Motor neuron (in vitro differentiated cells): ENCODE measurements at regions not wholly inside any gene's neighbourhood (a gene's known extent, or its start where the extent isn't known, plus 50 kb on each side); places are given as distances from the start of the nearest gene placed in this dataset.

Experiments
- ATAC-seq, 8 experiments: fragments of 200-7000 bp; cut with Tn5 transposase; replicated peaks in 6 of 8; 2 replicates each; pipeline ENCODE4 v1.8.0; 2021; ENCODE audit warnings: mild to moderate bottlenecking in 8 of 8, moderate library complexity in 8 of 8
- H3K27ac ChIP-seq, 2 donors: fragments of 250-450 bp; sonication (Bioruptor Pico); 2 replicates each; pipeline ENCODE4 v1.9.0; 2021; ENCODE audit warnings: antibody characterized with exemption in 2 of 2, mild to moderate bottlenecking in 2 of 2, moderate library complexity in 1 of 2
- H3K4me1 ChIP-seq, 2 donors: fragments of 250-450 bp; sonication (Bioruptor Pico); replicated peaks in 1 of 2; 2 replicates each; pipeline ENCODE4 v1.6.1; 2021; ENCODE audit warnings: antibody characterized with exemption in 2 of 2, mild to moderate bottlenecking in 2 of 2, moderate library complexity in 1 of 2
- H3K4me3 ChIP-seq, 5 donors: fragments of 250-450 bp; sonication (Bioruptor Pico); 2 replicates each; pipeline ENCODE4 v1.9.0; 2021; ENCODE audit warnings: antibody characterized with exemption in 5 of 5, mild to moderate bottlenecking in 5 of 5, moderate library complexity in 4 of 5
- WGBS, 10 experiments: fragments of 450-650 bp; shearing (Covaris generic); methylation state at CpG; one replicate each; pipeline ENCODE4 v1.0.0; 2022; 5-methylcytosine and 5-hydroxymethylcytosine counted together
- in situ Hi-C, 9 experiments: fragments of 400-800 bp; cut with MboI; loops; one replicate each; pipeline ENCODE4 v1.15.0; 2021; ENCODE audit warnings: low sequenced_read_pairs in 9 of 9, low pct_unique_long_range_greater_than_20kb in 2 of 9; ENCODE audit not compliant: unreplicated experiment in 9 of 9

DNA sequence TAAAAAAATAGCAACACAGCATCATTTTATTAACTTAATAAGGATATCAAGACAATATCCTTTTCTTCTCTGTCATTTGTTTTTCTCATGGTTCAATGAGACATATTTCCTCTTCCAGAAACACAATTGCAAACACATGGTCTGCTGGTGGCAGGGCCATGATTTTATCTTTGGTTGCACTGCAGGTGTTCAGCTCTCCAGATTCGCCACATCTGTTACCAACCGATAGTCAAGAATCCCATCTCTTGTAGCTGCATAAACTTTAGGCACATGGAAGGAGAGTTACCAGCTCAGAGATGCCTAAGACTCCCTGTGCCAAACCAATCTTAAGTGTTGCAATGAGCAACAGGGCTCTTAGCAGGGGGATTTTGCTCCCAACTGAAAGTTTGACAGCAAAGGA, 1303.2 kb upstream of the CELF4 start:
- no peak for ATAC-seq
- Histone ChIP-seq H3K27ac (no peak overlapping the region), H3K4me1 (no peaks in the 10 kb centered on the region), H3K4me3 (no peak overlapping the region)
- in situ Hi-C loops, result no loop called here
- WGBS, 10 experiments, result 15 to 100% (median 55%) methylated on average over 1 to 2 of the region's 2 CpGs; no CpG with 5 or more reads in 4 of the 10 experiments

DNA sequence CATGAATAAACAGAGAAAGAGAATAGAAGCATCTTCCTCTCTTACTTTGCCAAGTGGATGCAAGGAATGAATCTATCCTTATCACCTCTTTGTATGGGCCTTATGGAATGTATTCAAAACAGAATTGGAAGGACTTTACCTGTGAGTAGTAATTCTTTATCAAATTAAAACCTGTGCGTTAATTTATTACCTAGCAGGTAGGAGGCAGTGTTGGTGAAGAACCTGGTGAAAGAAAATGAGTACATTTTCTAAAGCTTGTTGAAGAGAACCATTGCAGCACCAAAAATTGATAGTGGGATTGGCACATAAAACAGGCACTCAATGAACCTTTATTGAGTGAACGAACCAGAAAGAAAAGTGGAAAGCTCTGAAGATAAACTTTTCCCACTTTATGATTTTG, 1302.1 kb upstream of the CELF4 start:
- 23 to 100% (median 85%) methylated on average over 1 to 2 of the region's 2 CpGs; no CpG with 5 or more reads in 2 of the 10 experiments for WGBS, 10 experiments
- in situ Hi-C loops, result no loop called here

DNA sequence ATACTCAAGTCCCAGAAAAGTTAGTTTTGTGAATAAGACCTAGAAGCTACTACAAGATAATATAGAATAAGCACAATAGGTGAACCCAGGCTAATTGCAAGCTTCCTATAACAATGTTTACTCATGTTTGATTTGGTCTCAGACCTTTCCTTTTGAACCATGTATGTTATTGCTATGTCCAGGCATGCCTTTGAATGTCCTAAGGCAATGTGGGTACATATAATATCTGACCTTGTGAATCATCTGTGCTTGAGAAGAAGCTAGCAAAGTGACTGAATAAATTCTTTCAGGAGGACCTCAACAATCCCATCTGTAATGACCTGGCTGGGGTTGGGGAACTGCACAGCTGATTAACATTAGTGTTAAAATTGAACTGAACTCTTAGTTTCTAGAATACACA, 1285.9 kb upstream of the CELF4 start:
- Histone ChIP-seq H3K4me3 (no peak overlapping the region), H3K4me1 (no peaks in the 10 kb centered on the region), H3K27ac (no peak overlapping the region)
- no peak for ATAC-seq
- in situ Hi-C loops, result no loop called here

More for the DNA sequence above, 1302.1 kb upstream of the CELF4 start:
- no peak overlapping the region for H3K4me3 ChIP-seq
- H3K4me1 ChIP-seq, result no peaks in the 10 kb centered on the region
- ATAC-seq, result no peak
- no peak overlapping the region for H3K27ac ChIP-seq

DNA sequence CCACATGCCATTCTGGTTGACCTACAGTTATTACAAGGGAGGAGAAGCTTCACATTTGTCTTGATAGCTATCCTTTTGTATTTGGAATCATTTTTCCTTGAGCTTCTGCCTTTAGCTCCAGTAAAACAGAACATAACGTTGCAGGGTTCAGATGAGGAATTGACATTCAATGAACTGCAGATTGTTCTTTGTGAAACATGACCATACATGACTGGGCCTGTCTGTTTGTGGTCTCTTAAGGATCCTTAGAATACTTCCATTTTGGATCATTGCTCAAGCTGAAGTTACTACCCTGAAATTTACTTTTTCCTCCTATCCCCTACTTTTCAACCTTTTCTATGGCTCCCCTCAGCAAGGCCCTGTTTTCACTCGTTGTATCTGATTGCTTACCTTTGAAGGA, 1281.7 kb upstream of the CELF4 start:
- Histone ChIP-seq H3K4me1 (no peaks in the 10 kb centered on the region), H3K4me3 (no peak overlapping the region), H3K27ac (no peak overlapping the region)
- in situ Hi-C loops, result no loop called here
- 0 to 78% (median 50%) methylated on average over 2 of the region's 2 CpGs; no CpG with 5 or more reads in 1 of the 10 experiments for WGBS, 10 experiments
- no peak for ATAC-seq

DNA sequence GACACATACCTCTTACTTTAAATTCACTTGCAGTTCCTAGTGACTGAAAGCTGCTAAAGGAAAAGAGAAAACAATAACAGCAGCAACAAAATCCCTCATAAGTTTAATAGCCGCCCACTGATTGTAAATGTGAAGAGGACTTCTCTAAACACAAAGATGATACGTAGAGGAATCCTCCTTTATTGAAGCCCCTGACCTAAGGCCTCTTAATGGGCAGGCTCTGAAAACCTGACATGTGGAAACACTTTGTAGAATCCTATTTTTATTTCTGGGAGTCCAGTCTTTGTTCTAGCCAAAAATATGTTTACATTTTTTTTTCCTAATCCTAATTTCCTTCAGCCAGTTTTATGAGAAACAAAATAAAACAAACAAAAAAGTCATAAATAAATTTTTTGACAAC, 1277.7 kb upstream of the CELF4 start:
- ATAC-seq, result no peak
- WGBS, 10 experiments, result 0 to 83% (median 58%) methylated on average over 1 to 2 of the region's 2 CpGs; no CpG with 5 or more reads in 1 of the 10 experiments
- Histone ChIP-seq H3K27ac (no peak overlapping the region), H3K4me3 (no peak overlapping the region), H3K4me1 (no peaks in the 10 kb centered on the region)
- in situ Hi-C loops, result no loop called here

DNA sequence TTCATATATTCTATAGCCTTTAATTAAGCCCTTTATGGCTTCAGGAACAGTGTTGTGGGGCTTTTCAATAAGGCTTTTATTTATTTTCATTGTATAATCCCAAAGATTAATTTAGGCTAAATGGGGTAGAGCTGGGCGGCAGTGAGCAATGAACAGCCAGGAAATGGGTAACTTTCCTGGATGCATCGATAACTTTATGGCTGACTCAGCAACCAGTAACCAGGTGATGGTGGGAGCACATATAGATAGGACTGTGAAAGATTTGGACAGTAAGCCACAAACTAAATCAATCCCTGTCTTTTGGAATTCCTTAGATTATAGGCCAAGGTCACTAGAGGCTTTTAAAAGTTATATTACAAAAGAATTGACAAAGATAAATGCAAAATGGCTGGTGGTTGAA, 1260.6 kb upstream of the CELF4 start:
- 5 to 100% (median 73%) methylated on average over 1 to 2 of the region's 2 CpGs; no CpG with 5 or more reads in 2 of the 10 experiments for WGBS, 10 experiments
- H3K4me3 ChIP-seq, result no peak overlapping the region
- no peak for ATAC-seq
- H3K27ac ChIP-seq, result no peak overlapping the region
- in situ Hi-C loops, result no loop called here
- no peaks in the 10 kb centered on the region for H3K4me1 ChIP-seq

DNA sequence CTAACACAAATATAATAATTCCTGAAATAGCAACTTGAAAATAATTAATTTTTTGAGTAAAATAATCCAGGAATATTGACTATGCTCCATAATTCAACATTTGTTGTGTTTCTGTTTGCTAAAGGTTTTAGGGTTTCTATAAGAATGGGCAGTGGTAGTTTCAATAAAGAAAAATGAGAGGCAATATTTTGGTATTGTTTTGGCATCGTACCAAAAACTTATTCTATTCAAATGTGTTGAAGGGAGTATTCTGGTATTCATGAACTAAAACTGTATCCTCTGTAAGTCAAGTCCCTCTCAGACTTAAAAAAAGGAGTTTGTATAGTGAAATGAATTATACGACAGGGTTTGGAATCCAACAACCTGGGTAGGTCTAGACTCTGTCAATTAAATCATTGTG, 1245.6 kb upstream of the CELF4 start:
- WGBS, 10 experiments, result 0 to 100% (median 77%) methylated on average over 1 to 2 of the region's 2 CpGs; no CpG with 5 or more reads in 2 of the 10 experiments
- in situ Hi-C loops, result no loop called here
- no peak for ATAC-seq
- H3K27ac ChIP-seq, result no peak overlapping the region
- H3K4me3 ChIP-seq, result no peak overlapping the region
- no peaks in the 10 kb centered on the region for H3K4me1 ChIP-seq

DNA sequence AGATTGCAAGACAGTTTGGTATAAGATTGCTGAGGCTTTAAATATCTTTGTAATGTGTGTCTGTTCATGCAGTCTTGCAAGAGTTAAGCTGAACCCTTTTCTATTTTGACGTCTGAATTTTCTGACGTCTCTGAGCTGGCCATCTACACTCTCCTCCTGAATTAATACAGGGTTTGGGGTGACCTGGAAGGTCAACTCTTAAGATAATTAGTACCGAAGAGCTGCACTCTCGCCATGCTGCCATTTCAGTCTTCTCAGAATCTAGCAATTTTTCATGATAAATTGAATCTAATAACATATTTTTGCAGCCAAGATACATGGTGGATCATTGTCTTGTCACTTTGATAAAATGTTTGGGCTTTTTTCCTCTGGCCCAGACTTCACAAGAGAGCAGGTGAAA, 1245.2 kb upstream of the CELF4 start:
- ATAC-seq, result peak in 2 of 8 experiments; percentile 56 to 62
- WGBS, 10 experiments, result 0 to 92% (median 35%) methylated on average over 1 to 4 of the region's 4 CpGs; no CpG with 5 or more reads in 2 of the 10 experiments
- no peak overlapping the region for H3K4me3 ChIP-seq
- no peaks in the 10 kb centered on the region for H3K4me1 ChIP-seq
- H3K27ac ChIP-seq, result no peak overlapping the region
- in situ Hi-C loops, result no loop called here

DNA sequence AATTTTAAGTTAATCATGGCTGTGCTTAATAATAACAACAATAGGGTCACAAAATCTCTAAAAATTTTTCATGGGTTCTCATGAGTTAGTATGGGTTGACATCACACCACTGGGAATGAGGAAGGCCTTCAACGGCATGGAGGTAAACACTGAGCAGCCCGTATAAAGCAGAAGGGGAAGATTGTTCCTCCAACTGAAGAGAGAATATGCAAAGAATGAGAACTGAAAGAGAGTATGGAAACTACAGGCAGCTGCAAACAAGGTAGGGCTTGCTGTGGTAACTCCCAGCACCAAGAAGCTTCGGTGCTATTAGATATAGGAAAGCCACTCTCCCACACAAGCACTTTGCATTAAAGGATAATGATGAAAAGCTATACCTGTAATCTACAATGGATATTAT, 1242.3 kb upstream of the CELF4 start:
- in situ Hi-C loops, result no loop called here
- WGBS, 10 experiments, result 0 to 100% (median 90%) methylated on average over 1 to 3 of the region's 3 CpGs; no CpG with 5 or more reads in 2 of the 10 experiments
- no peak overlapping the region for H3K27ac ChIP-seq
- no peak overlapping the region for H3K4me3 ChIP-seq
- H3K4me1 ChIP-seq, result no peaks in the 10 kb centered on the region
- ATAC-seq, result no peak

DNA sequence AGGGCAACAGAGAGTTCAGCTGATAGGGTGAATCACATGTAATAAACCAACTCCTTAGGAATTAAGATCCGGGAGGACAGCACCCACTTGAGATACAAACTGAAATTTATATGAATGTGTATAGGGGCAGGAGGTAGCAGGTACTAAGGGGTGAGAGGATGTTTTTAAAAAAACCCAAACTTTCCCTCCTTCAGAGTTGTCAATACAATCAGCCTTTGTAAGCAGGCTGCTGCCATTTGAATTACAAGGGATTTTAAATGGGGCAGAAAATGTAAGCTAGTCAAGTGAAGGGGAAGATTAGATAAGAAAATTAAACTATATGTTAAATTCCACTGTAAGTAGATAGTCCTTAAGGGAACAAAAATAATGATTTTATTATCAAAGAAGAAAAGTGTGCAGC, 1239.7 kb upstream of the CELF4 start:
- Histone ChIP-seq H3K4me1 (no peaks in the 10 kb centered on the region), H3K27ac (no peak overlapping the region), H3K4me3 (no peak overlapping the region)
- in situ Hi-C loops, result no loop called here
- 0 to 67% (median 38%) methylated on average over 1 of the region's 1 CpG; no CpG with 5 or more reads in 4 of the 10 experiments for WGBS, 10 experiments
- no peak for ATAC-seq

DNA sequence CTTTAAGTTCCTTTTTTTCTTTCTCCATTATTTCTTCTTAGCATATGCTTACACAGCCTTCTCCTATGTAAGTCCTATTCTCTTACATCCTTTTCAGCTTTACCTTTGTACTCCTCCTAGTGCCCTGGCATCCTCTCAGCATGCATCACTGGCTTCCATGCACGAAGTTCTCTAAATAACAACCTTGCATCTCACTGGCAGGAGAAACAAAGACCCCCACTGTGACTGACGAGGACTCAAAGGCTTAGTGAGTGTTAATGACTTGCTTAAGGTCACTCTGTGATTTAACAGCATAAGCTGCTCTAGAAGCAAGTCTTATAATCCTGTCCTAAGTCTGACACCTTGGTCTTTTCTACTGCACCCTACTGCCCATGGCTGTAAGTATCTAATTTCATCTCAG, 1236.0 kb upstream of the CELF4 start:
- no peak for ATAC-seq
- no peaks in the 10 kb centered on the region for H3K4me1 ChIP-seq
- 0 to 67% (median 39%) methylated on average over 1 to 2 of the region's 2 CpGs for WGBS, 10 experiments
- in situ Hi-C loops, result no loop called here
- no peak overlapping the region for H3K4me3 ChIP-seq
- no peak overlapping the region for H3K27ac ChIP-seq

DNA sequence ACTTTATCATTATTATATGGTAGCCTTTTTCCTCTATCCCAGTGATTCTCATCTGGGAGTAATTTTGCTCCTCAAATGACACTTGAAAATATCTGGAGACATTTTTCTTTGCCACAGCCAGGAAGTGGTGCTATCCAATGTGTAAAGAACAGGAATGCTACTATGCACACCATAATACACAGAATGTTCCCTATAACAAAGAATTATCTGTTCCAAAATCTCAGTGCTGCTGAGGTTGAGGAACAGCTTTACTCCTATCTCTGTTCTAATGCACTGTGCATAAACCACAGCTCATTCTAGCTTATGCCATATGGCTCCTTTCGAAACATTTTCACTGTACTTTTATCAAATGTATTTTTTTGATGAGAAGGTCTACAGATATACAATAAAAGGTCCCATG, 1231.2 kb upstream of the CELF4 start:
- in situ Hi-C loops, result no loop called here
- no peak for ATAC-seq
- Histone ChIP-seq H3K4me1 (no peaks in the 10 kb centered on the region), H3K4me3 (no peak overlapping the region), H3K27ac (no peak overlapping the region)
- WGBS, 10 experiments, result 0 to 100% (median 75%) methylated on average over 1 of the region's 1 CpG; no CpG with 5 or more reads in 1 of the 10 experiments

DNA sequence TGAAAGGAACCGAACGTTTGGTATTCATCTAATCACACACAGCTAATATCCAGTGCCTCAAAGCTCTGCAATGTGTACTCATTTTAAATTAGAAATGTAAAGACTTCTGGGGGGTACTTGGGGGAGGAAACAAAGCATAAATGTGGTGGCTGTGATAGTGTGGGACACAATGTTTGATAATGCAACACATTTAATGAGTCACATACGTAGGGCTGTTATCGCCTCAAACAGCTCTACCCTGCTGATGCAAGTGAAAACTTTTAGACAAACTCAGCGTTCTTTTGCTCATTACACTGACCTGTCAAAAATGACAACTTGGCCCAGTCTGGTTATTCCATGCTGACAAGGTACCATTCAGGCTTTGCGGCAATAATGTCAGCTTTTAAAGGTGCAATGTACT, 1227.1 kb upstream of the CELF4 start:
- 0 to 100% (median 81%) methylated on average over 1 to 6 of the region's 6 CpGs; no CpG with 5 or more reads in 1 of the 10 experiments for WGBS, 10 experiments
- in situ Hi-C loops, result no loop called here
- Histone ChIP-seq H3K4me1 (no peaks in the 10 kb centered on the region), H3K4me3 (no peak overlapping the region), H3K27ac (no peak overlapping the region)
- ATAC-seq, result no peak

DNA sequence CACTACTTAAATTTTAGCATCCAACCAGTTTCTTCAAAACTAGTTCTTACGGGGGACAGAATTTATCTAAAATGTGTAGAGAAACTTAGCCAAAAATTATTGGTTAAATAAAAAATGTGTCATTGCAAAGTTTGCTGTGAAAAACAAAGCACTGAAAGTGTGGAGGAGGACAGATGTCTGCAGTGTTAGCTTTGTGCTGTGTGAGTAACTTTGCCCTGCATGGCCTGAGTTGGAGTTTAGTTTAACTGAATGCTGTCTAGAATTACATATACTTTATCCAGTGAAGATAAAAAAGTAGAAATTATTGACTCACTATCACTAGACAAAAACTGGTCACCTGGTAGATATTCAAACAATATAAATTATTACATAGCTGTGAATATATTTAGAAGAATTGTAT, 1225.2 kb upstream of the CELF4 start:
- in situ Hi-C loops, result no loop called here
- Histone ChIP-seq H3K27ac (no peak overlapping the region), H3K4me1 (no peaks in the 10 kb centered on the region), H3K4me3 (no peak overlapping the region)
- ATAC-seq, result no peak
- WGBS, 10 experiments, result 0 to 100% (median 72%) methylated on average over 1 of the region's 1 CpG; no CpG with 5 or more reads in 2 of the 10 experiments
